ENCODE measurements at regions not wholly inside any gene's neighbourhood (a gene's known extent, or its start where the extent isn't known, plus 50 kb on each side); places are given as distances from the start of the nearest gene placed in this dataset.

GRCh38 chr5:171585981-171586380 lies 166.5 kb downstream of the FGF18 start:
- TF ChIP-seq CTCF (IDR thresholded peaks at IDR 0.05; ENCODE audit: insufficient read depth, low read length) (no peak), REST (IDR thresholded peaks at IDR 0.05; ENCODE audit: insufficient replicate concordance, low read depth) (no peak)

Data from HL-60 (cell line).